H9 (cell line): ENCODE measurements at regions not wholly inside any gene's neighbourhood (a gene's known extent, or its start where the extent isn't known, plus 50 kb on each side); places are given as distances from the start of the nearest gene placed in this dataset.

Source experiments
- DNase-seq: peaks from one replicate; pipeline ENCODE4 v3.0.0-alpha.2; 2017
- H2AFZ ChIP-seq: one replicate; pipeline ENCODE4 v1.6.1; 2013; ENCODE audit warnings: mild to moderate bottlenecking, low read length, control low read depth, moderate library complexity
- H2AK5ac ChIP-seq: 2 replicates; pipeline ENCODE4 v1.6.1; 2013; ENCODE audit warnings: low read length, control low read depth, mixed read lengths; ENCODE audit not compliant: insufficient read length
- H2BK120ac ChIP-seq: one replicate; pipeline ENCODE4 v1.6.1; 2013; ENCODE audit warnings: low read depth, mild to moderate bottlenecking, low read length, control low read depth, inconsistent platforms; ENCODE audit not compliant: poor library complexity, severe bottlenecking
- H2BK12ac ChIP-seq: 2 replicates; pipeline ENCODE4 v1.6.1; 2013; ENCODE audit warnings: low read length, control low read depth, mixed read lengths, low read depth; ENCODE audit not compliant: insufficient read length
- H2BK15ac ChIP-seq: 2 replicates; pipeline ENCODE4 v1.6.1; 2013; ENCODE audit warnings: low read depth, low read length, control low read depth
- H2BK20ac ChIP-seq: one replicate; pipeline ENCODE4 v1.6.1; 2013; ENCODE audit warnings: low read depth, mild to moderate bottlenecking, low read length, control low read depth, inconsistent platforms; ENCODE audit not compliant: poor library complexity, severe bottlenecking
- H2BK5ac ChIP-seq: 2 replicates; pipeline ENCODE4 v1.6.1; 2013; ENCODE audit warnings: low read length, control low read depth, mixed read lengths; ENCODE audit not compliant: insufficient read length
- H3K14ac ChIP-seq: 2 replicates; pipeline ENCODE4 v1.6.1; 2013; ENCODE audit warnings: low read length, control low read depth; ENCODE audit not compliant: insufficient read depth
- H3K18ac ChIP-seq: 2 replicates; pipeline ENCODE4 v1.6.1; 2013; ENCODE audit warnings: low read depth, mild to moderate bottlenecking, mixed read lengths, low read length, control low read depth; ENCODE audit not compliant: insufficient read length
- H3K23ac ChIP-seq: 2 replicates; pipeline ENCODE4 v1.6.1; 2013; ENCODE audit warnings: low read length, control low read depth, mixed read lengths, low read depth; ENCODE audit not compliant: insufficient read length
- H3K23me2 ChIP-seq: 2 replicates; pipeline ENCODE4 v1.6.1; 2013; ENCODE audit warnings: low read depth, mild to moderate bottlenecking, mixed read lengths, low read length, control low read depth; ENCODE audit not compliant: insufficient read length, poor library complexity, severe bottlenecking
- H3K27ac ChIP-seq: 2 replicates; pipeline ENCODE4 v1.5.1; 2013; ENCODE audit warnings: low read length, control low read depth, mixed read lengths, low read depth; ENCODE audit not compliant: insufficient read length
- H3K27me3 ChIP-seq: 2 replicates; pipeline ENCODE4 v1.6.1; 2013; ENCODE audit warnings: low read length, control low read depth, inconsistent platforms; ENCODE audit not compliant: insufficient read depth
- H3K4ac ChIP-seq: 2 replicates; pipeline ENCODE4 v1.6.1; 2013; ENCODE audit warnings: low read depth, mild to moderate bottlenecking, control low read depth, inconsistent platforms, low read length, moderate library complexity
- H3K4me1 ChIP-seq: 2 replicates; pipeline ENCODE4 v1.6.1; 2013; ENCODE audit warnings: low read length, control low read depth, inconsistent platforms; ENCODE audit not compliant: insufficient read depth
- H3K4me2 ChIP-seq: 2 replicates; pipeline ENCODE4 v1.6.1; 2013; ENCODE audit warnings: low read length, control low read depth, mixed read lengths; ENCODE audit not compliant: insufficient read length, insufficient read depth
- H3K56ac ChIP-seq: 2 replicates; pipeline ENCODE4 v1.6.1; 2013; ENCODE audit warnings: low read depth, mild to moderate bottlenecking, mixed read lengths, low read length, control low read depth; ENCODE audit not compliant: insufficient read length
- H3K79me1 ChIP-seq: 2 replicates; pipeline ENCODE4 v1.6.1; 2013; ENCODE audit warnings: low read depth, mild to moderate bottlenecking, moderate library complexity, low read length, control low read depth, inconsistent platforms; ENCODE audit not compliant: insufficient read depth, poor library complexity, severe bottlenecking
- H3K79me2 ChIP-seq: 2 replicates; pipeline ENCODE4 v1.6.1; 2013; ENCODE audit warnings: low read length, control low read depth, inconsistent platforms; ENCODE audit not compliant: insufficient read depth
- H3K9ac ChIP-seq: 2 replicates; pipeline ENCODE4 v1.6.1; 2013; ENCODE audit warnings: low read length, control low read depth, mixed read lengths; ENCODE audit not compliant: insufficient read length; ENCODE audit errors: extremely low read depth
- H3K9me3 ChIP-seq: one replicate; pipeline ENCODE4 v1.6.1; 2013; ENCODE audit warnings: low read depth, low read length, inconsistent platforms; ENCODE audit not compliant: control insufficient read depth
- H3T11ph ChIP-seq: one replicate; pipeline ENCODE4 v1.6.1; 2013; ENCODE audit warnings: mild to moderate bottlenecking, low read length, control low read depth, inconsistent platforms
- H4K20me1 ChIP-seq: one replicate; pipeline ENCODE4 v1.6.1; 2013; ENCODE audit not compliant: control insufficient read depth, insufficient read length, insufficient read depth
- H4K5ac ChIP-seq: 2 replicates; pipeline ENCODE4 v1.6.1; 2013; ENCODE audit warnings: low read depth, mild to moderate bottlenecking, mixed read lengths, low read length, control low read depth; ENCODE audit not compliant: insufficient read length
- H4K8ac ChIP-seq: replicated peaks from 2 replicates; pipeline ENCODE4 v1.6.1; 2013; ENCODE audit warnings: low read length, control low read depth, mixed read lengths, low read depth; ENCODE audit not compliant: insufficient read length
- H4K91ac ChIP-seq: 2 replicates; pipeline ENCODE4 v1.6.1; 2013; ENCODE audit warnings: low read depth, mild to moderate bottlenecking, moderate library complexity, mixed read lengths, low read length, control low read depth; ENCODE audit not compliant: insufficient read length
- H3K27ac Mint-ChIP-seq, 3 experiments: 2 replicates in 2 of 3; 3 replicates in 1 of 3; pipeline ENCODE4 v1.8.0; 2020 to 2021; ENCODE audit warnings: mixed read lengths in 3 of 3, mild to moderate bottlenecking in 1 of 3, moderate library complexity in 1 of 3
- H3K27me3 Mint-ChIP-seq: 2 replicates; pipeline ENCODE4 v1.8.0; 2021; ENCODE audit warnings: low read depth, mild to moderate bottlenecking, moderate library complexity, mixed read lengths
- H3K36me3 Mint-ChIP-seq, 3 experiments: 2 replicates in 2 of 3; 3 replicates in 1 of 3; pipeline ENCODE4 v1.8.0; 2020 to 2021; ENCODE audit warnings: low read depth in 3 of 3, mixed read lengths in 3 of 3; ENCODE audit not compliant: insufficient read depth in 1 of 3
- H3K4me1 Mint-ChIP-seq, 2 experiments: 2 replicates each; pipeline ENCODE4 v1.8.0; 2020; ENCODE audit warnings: mixed read lengths in 2 of 2
- H3K4me3 Mint-ChIP-seq, 2 experiments: 2 replicates in 1 of 2; 3 replicates in 1 of 2; pipeline ENCODE4 v1.8.0; 2020 to 2021; ENCODE audit warnings: mild to moderate bottlenecking in 2 of 2, mixed read lengths in 2 of 2, moderate library complexity in 1 of 2
- H3K9me3 Mint-ChIP-seq, 2 experiments: 2 replicates in 1 of 2; 3 replicates in 1 of 2; pipeline ENCODE4 v1.8.0; 2020; ENCODE audit warnings: mild to moderate bottlenecking in 2 of 2, mixed read lengths in 2 of 2, moderate library complexity in 1 of 2
- WGBS: extraction: QIAGEN DNeasy Blood & Tissue Kit; methylation state at CpG from one replicate; pipeline ENCODE4 v1.1.7; 2013; ENCODE audit warnings: missing lambda C conversion rate, low lambda C conversion rate, mixed read lengths; ENCODE audit not compliant: insufficient read length; ENCODE audit errors: extremely low coverage; 5-methylcytosine and 5-hydroxymethylcytosine counted together
- TF ChIP-seq, protein P1 (sequence below): fragments of 200-600 bp; sonication (generic); conservative IDR thresholded peaks from 3 replicates; pipeline ENCODE4 v1.8.0; 2021; ENCODE audit warnings: antibody characterized with exemption, mild to moderate bottlenecking

DNA sequence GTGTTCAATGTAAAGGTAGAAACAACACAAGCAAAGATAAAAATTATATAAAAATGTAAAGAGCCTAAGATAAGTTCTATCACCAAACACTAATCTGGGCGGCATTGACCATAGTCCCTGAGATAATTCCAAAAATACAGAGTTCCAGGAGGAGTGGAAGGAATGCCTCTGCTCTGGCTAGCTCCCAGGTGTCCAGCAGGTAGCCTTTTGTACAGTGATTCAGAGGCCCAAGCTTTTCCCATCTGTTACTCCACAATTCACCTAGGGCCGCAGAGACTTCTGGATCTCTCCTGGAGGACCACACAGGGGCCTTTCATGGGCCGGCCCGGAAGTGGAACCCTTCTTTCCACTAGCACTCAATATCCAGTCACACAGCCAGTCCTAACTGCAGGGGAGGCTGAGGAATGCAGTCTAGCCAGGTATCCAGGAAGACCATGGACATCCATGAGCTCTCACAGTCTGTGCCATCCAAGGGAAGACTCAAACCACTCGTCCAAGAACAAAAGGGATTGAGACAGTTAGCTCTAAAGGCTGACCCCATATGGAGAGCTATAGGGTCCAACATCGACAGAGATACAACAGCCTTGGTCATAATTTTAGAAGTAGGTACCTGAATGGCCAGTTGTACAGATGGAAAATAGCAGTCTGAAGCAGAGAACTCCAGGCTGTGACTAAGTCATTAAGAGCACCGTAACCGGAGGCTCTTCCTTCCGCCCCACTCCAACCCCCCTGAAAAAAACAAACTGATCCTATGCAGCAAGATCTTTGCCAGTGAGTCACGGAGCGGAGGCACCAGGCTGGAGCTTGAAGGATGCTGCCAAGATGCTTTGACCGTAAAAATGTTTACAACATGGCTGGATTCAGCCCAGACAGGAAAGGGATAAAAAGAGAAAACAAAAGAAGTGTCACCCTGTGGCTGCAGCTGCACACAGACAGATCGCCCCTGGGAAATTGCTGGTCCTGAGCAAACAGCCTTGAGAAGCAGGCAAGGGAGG lies 204.8 kb downstream of the NUAK1 start:
- no peak overlapping the region for H3K23ac ChIP-seq
- H3K27me3 ChIP-seq = no peaks in the 10 kb centered on the region
- H2BK12ac ChIP-seq = no peak overlapping the region
- no peak overlapping the region for H2AFZ ChIP-seq
- H2AK5ac ChIP-seq = no peak overlapping the region
- no peak overlapping the region for H3K9ac ChIP-seq
- H3K56ac ChIP-seq = no peak overlapping the region
- no peaks in the 10 kb centered on the region for H3K79me2 ChIP-seq
- H3K4me1 ChIP-seq = peaks cover 10% of the 10 kb centered on the region
- no peak overlapping the region for H2BK15ac ChIP-seq
- no peaks in the 10 kb centered on the region for H3K9me3 ChIP-seq
- no peak overlapping the region for H2BK5ac ChIP-seq
- WGBS = no CpG with 5 or more reads among the region's 13 CpGs
- no peak overlapping the region for H3K18ac ChIP-seq
- no peaks in the 10 kb centered on the region; the same call in 1 of the 2 replicates for H3K27me3 Mint-ChIP-seq
- H3K27ac Mint-ChIP-seq = peak overlapping the region in 1 of 3 experiments; percentile 30; a peak in 3 of 7 replicates
- H4K91ac ChIP-seq = no peak overlapping the region
- no peak overlapping the region for H2BK20ac ChIP-seq
- no peaks in the 10 kb centered on the region for H3K23me2 ChIP-seq
- H3K36me3 Mint-ChIP-seq = no peaks in the 10 kb centered on the region
- H3K4me3 Mint-ChIP-seq = no peak overlapping the region
- no peaks in the 10 kb centered on the region for H3K79me1 ChIP-seq
- DNase-seq = no peak
- H3T11ph ChIP-seq = no peak overlapping the region
- peaks cover 32 to 36% of the 10 kb centered on the region in 2 experiments for H3K4me1 Mint-ChIP-seq
- TF ChIP-seq, protein P1, sequence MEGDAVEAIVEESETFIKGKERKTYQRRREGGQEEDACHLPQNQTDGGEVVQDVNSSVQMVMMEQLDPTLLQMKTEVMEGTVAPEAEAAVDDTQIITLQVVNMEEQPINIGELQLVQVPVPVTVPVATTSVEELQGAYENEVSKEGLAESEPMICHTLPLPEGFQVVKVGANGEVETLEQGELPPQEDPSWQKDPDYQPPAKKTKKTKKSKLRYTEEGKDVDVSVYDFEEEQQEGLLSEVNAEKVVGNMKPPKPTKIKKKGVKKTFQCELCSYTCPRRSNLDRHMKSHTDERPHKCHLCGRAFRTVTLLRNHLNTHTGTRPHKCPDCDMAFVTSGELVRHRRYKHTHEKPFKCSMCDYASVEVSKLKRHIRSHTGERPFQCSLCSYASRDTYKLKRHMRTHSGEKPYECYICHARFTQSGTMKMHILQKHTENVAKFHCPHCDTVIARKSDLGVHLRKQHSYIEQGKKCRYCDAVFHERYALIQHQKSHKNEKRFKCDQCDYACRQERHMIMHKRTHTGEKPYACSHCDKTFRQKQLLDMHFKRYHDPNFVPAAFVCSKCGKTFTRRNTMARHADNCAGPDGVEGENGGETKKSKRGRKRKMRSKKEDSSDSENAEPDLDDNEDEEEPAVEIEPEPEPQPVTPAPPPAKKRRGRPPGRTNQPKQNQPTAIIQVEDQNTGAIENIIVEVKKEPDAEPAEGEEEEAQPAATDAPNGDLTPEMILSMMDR = no peak
- no peaks in the 10 kb centered on the region for H3K9me3 Mint-ChIP-seq
- H3K4me2 ChIP-seq = no peak overlapping the region
- H4K8ac ChIP-seq = no peak overlapping the region
- H3K4ac ChIP-seq = no peak overlapping the region
- no peak overlapping the region for H3K27ac ChIP-seq
- H3K14ac ChIP-seq = no peak overlapping the region
- no peak overlapping the region for H4K5ac ChIP-seq
- no peaks in the 10 kb centered on the region for H4K20me1 ChIP-seq
- no peak overlapping the region for H2BK120ac ChIP-seq
